AG04450 (cell line): ENCODE measurements at regions not wholly inside any gene's neighbourhood (a gene's known extent, or its start where the extent isn't known, plus 50 kb on each side); places are given as distances from the start of the nearest gene placed in this dataset.
"Not testable (repeated sequence)": the region's sequence is repeated elsewhere in the genome, so short reads cannot be mapped to it uniquely, and the experiment has no call there.

Source experiments
- CTCF ChIA-PET: fragments of 300-600, 350-600 bp; formaldehyde crosslinking; extraction: SDS; loops from one replicate; lab custom pipeline; 2022; ENCODE audit warnings: antibody characterized with exemption, inconsistent platforms; lab: Charles Lee
- POLR2A ChIA-PET: fragments of 350-600 bp; formaldehyde crosslinking; extraction: SDS; loops from one replicate; lab custom pipeline; 2021; ENCODE audit warnings: antibody characterized with exemption, inconsistent platforms; lab: Yijun Ruan, JAX
- DNase-seq: peaks from one replicate; pipeline ENCODE4 v3.0.0-alpha.2; 2011; ENCODE audit warnings: low read depth, low spot score
- H3K27ac ChIP-seq: one replicate; pipeline ENCODE4 v1.5.1; 2012; ENCODE audit warnings: low read depth, low read length, control low read depth
- H3K27me3 ChIP-seq: one replicate; pipeline ENCODE4 v1.6.0; 2012; ENCODE audit warnings: low read length; ENCODE audit not compliant: control insufficient read depth, insufficient read depth
- H3K4me3 ChIP-seq: 2 replicates; pipeline ENCODE4 v1.5.1; 2011; ENCODE audit warnings: mild to moderate bottlenecking, low read depth, low read length, control low read depth
- H3K9me3 ChIP-seq: 2 replicates; pipeline ENCODE4 v1.5.1; 2012; ENCODE audit warnings: low read length; ENCODE audit not compliant: control insufficient read depth, insufficient read depth

GRCh38 chr7:6953798-6954181 is 127.7 kb upstream of the CCZ1B start:
- H3K4me3 ChIP-seq, H3K27ac ChIP-seq, POLR2A ChIA-PET, H3K9me3 ChIP-seq, DNase-seq, CTCF ChIA-PET, H3K27me3 ChIP-seq: not testable (repeated sequence)

- H3K27ac ChIP-seq, H3K27me3 ChIP-seq, DNase-seq, H3K9me3 ChIP-seq, CTCF ChIA-PET, H3K4me3 ChIP-seq, POLR2A ChIA-PET: not testable (repeated sequence)
Measured at GRCh38 chr7:6955385-6955784, 129.3 kb upstream of the CCZ1B start.

GRCh38 chr7:6955990-6956566 is 130.0 kb upstream of the CCZ1B start:
- CTCF ChIA-PET, POLR2A ChIA-PET, H3K9me3 ChIP-seq, H3K27ac ChIP-seq, H3K27me3 ChIP-seq, H3K4me3 ChIP-seq, DNase-seq: not testable (repeated sequence)

GRCh38 chr7:6958371-6958770 is 132.3 kb upstream of the CCZ1B start:
- H3K27ac ChIP-seq, DNase-seq, POLR2A ChIA-PET, H3K9me3 ChIP-seq, H3K27me3 ChIP-seq, CTCF ChIA-PET, H3K4me3 ChIP-seq: not testable (repeated sequence)

- CTCF ChIA-PET, H3K9me3 ChIP-seq, POLR2A ChIA-PET, H3K27me3 ChIP-seq, H3K27ac ChIP-seq, H3K4me3 ChIP-seq, DNase-seq: not testable (repeated sequence)
Measured at GRCh38 chr7:6959942-6960341, 133.9 kb upstream of the CCZ1B start.

GRCh38 chr7:6962871-6963270 is 136.8 kb upstream of the CCZ1B start:
- H3K4me3 ChIP-seq, H3K9me3 ChIP-seq, H3K27me3 ChIP-seq, DNase-seq, H3K27ac ChIP-seq, POLR2A ChIA-PET: not testable (repeated sequence)
- CTCF ChIA-PET: interaction anchor here (0.6 kb wide), 1 partner anchor 553 kb away, joined by 3 read pairs; no protein-coding TSS in a partner anchor

- H3K4me3 ChIP-seq, POLR2A ChIA-PET, CTCF ChIA-PET, H3K27ac ChIP-seq, DNase-seq, H3K27me3 ChIP-seq, H3K9me3 ChIP-seq: not testable (repeated sequence)
Measured at GRCh38 chr7:6965051-6965450, 139.0 kb upstream of the CCZ1B start.

- DNase-seq, POLR2A ChIA-PET: not testable (repeated sequence)
Measured at GRCh38 chr7:6970180-6970579, 144.1 kb upstream of the CCZ1B start.

GRCh38 chr7:6974876-6975275 is 148.8 kb upstream of the CCZ1B start:
- H3K27me3 ChIP-seq, H3K4me3 ChIP-seq, CTCF ChIA-PET, DNase-seq, H3K27ac ChIP-seq, POLR2A ChIA-PET: not testable (repeated sequence)
- peaks cover 11% of the 10 kb centered on the region; the same call in 1 of the 2 replicates for H3K9me3 ChIP-seq

More at GRCh38 chr7:6970180-6970579, 144.1 kb upstream of the CCZ1B start:
- H3K27me3 ChIP-seq, H3K4me3 ChIP-seq, CTCF ChIA-PET, H3K27ac ChIP-seq, H3K9me3 ChIP-seq: not testable (repeated sequence)

GRCh38 chr7:6975346-6975745 is 149.3 kb upstream of the CCZ1B start:
- H3K27me3 ChIP-seq, H3K4me3 ChIP-seq, POLR2A ChIA-PET, H3K27ac ChIP-seq, DNase-seq, CTCF ChIA-PET: not testable (repeated sequence)
- peaks cover 12% of the 10 kb centered on the region for H3K9me3 ChIP-seq

- H3K27ac ChIP-seq, H3K27me3 ChIP-seq, CTCF ChIA-PET, DNase-seq, POLR2A ChIA-PET, H3K4me3 ChIP-seq: not testable (repeated sequence)
- H3K9me3 ChIP-seq: peaks cover 13% of the 10 kb centered on the region
Measured at GRCh38 chr7:6977368-6977767, 151.3 kb upstream of the CCZ1B start.

GRCh38 chr7:6978326-6978725 is 152.3 kb upstream of the CCZ1B start:
- H3K27me3 ChIP-seq, DNase-seq, POLR2A ChIA-PET, CTCF ChIA-PET, H3K27ac ChIP-seq, H3K4me3 ChIP-seq: not testable (repeated sequence)
- H3K9me3 ChIP-seq: peaks cover 13% of the 10 kb centered on the region
